H9 (cell line): ENCODE measurements at regions not wholly inside any gene's neighbourhood (a gene's known extent, or its start where the extent isn't known, plus 50 kb on each side); places are given as distances from the start of the nearest gene placed in this dataset.

Source experiments
- DNase-seq: peaks from one replicate; pipeline ENCODE4 v3.0.0-alpha.2; 2017
- H2AFZ ChIP-seq: one replicate; pipeline ENCODE4 v1.6.1; 2013; ENCODE audit warnings: mild to moderate bottlenecking, low read length, control low read depth, moderate library complexity
- H2AK5ac ChIP-seq: 2 replicates; pipeline ENCODE4 v1.6.1; 2013; ENCODE audit warnings: low read length, control low read depth, mixed read lengths; ENCODE audit not compliant: insufficient read length
- H2BK120ac ChIP-seq: one replicate; pipeline ENCODE4 v1.6.1; 2013; ENCODE audit warnings: low read depth, mild to moderate bottlenecking, low read length, control low read depth, inconsistent platforms; ENCODE audit not compliant: poor library complexity, severe bottlenecking
- H2BK12ac ChIP-seq: 2 replicates; pipeline ENCODE4 v1.6.1; 2013; ENCODE audit warnings: low read length, control low read depth, mixed read lengths, low read depth; ENCODE audit not compliant: insufficient read length
- H2BK15ac ChIP-seq: 2 replicates; pipeline ENCODE4 v1.6.1; 2013; ENCODE audit warnings: low read depth, low read length, control low read depth
- H2BK20ac ChIP-seq: one replicate; pipeline ENCODE4 v1.6.1; 2013; ENCODE audit warnings: low read depth, mild to moderate bottlenecking, low read length, control low read depth, inconsistent platforms; ENCODE audit not compliant: poor library complexity, severe bottlenecking
- H2BK5ac ChIP-seq: 2 replicates; pipeline ENCODE4 v1.6.1; 2013; ENCODE audit warnings: low read length, control low read depth, mixed read lengths; ENCODE audit not compliant: insufficient read length
- H3K14ac ChIP-seq: 2 replicates; pipeline ENCODE4 v1.6.1; 2013; ENCODE audit warnings: low read length, control low read depth; ENCODE audit not compliant: insufficient read depth
- H3K18ac ChIP-seq: 2 replicates; pipeline ENCODE4 v1.6.1; 2013; ENCODE audit warnings: low read depth, mild to moderate bottlenecking, mixed read lengths, low read length, control low read depth; ENCODE audit not compliant: insufficient read length
- H3K23ac ChIP-seq: 2 replicates; pipeline ENCODE4 v1.6.1; 2013; ENCODE audit warnings: low read length, control low read depth, mixed read lengths, low read depth; ENCODE audit not compliant: insufficient read length
- H3K23me2 ChIP-seq: 2 replicates; pipeline ENCODE4 v1.6.1; 2013; ENCODE audit warnings: low read depth, mild to moderate bottlenecking, mixed read lengths, low read length, control low read depth; ENCODE audit not compliant: insufficient read length, poor library complexity, severe bottlenecking
- H3K27ac ChIP-seq: 2 replicates; pipeline ENCODE4 v1.5.1; 2013; ENCODE audit warnings: low read length, control low read depth, mixed read lengths, low read depth; ENCODE audit not compliant: insufficient read length
- H3K27me3 ChIP-seq: 2 replicates; pipeline ENCODE4 v1.6.1; 2013; ENCODE audit warnings: low read length, control low read depth, inconsistent platforms; ENCODE audit not compliant: insufficient read depth
- H3K4ac ChIP-seq: 2 replicates; pipeline ENCODE4 v1.6.1; 2013; ENCODE audit warnings: low read depth, mild to moderate bottlenecking, control low read depth, inconsistent platforms, low read length, moderate library complexity
- H3K4me1 ChIP-seq: 2 replicates; pipeline ENCODE4 v1.6.1; 2013; ENCODE audit warnings: low read length, control low read depth, inconsistent platforms; ENCODE audit not compliant: insufficient read depth
- H3K4me2 ChIP-seq: 2 replicates; pipeline ENCODE4 v1.6.1; 2013; ENCODE audit warnings: low read length, control low read depth, mixed read lengths; ENCODE audit not compliant: insufficient read length, insufficient read depth
- H3K56ac ChIP-seq: 2 replicates; pipeline ENCODE4 v1.6.1; 2013; ENCODE audit warnings: low read depth, mild to moderate bottlenecking, mixed read lengths, low read length, control low read depth; ENCODE audit not compliant: insufficient read length
- H3K79me1 ChIP-seq: 2 replicates; pipeline ENCODE4 v1.6.1; 2013; ENCODE audit warnings: low read depth, mild to moderate bottlenecking, moderate library complexity, low read length, control low read depth, inconsistent platforms; ENCODE audit not compliant: insufficient read depth, poor library complexity, severe bottlenecking
- H3K79me2 ChIP-seq: 2 replicates; pipeline ENCODE4 v1.6.1; 2013; ENCODE audit warnings: low read length, control low read depth, inconsistent platforms; ENCODE audit not compliant: insufficient read depth
- H3K9ac ChIP-seq: 2 replicates; pipeline ENCODE4 v1.6.1; 2013; ENCODE audit warnings: low read length, control low read depth, mixed read lengths; ENCODE audit not compliant: insufficient read length; ENCODE audit errors: extremely low read depth
- H3K9me3 ChIP-seq: one replicate; pipeline ENCODE4 v1.6.1; 2013; ENCODE audit warnings: low read depth, low read length, inconsistent platforms; ENCODE audit not compliant: control insufficient read depth
- H3T11ph ChIP-seq: one replicate; pipeline ENCODE4 v1.6.1; 2013; ENCODE audit warnings: mild to moderate bottlenecking, low read length, control low read depth, inconsistent platforms
- H4K20me1 ChIP-seq: one replicate; pipeline ENCODE4 v1.6.1; 2013; ENCODE audit not compliant: control insufficient read depth, insufficient read length, insufficient read depth
- H4K5ac ChIP-seq: 2 replicates; pipeline ENCODE4 v1.6.1; 2013; ENCODE audit warnings: low read depth, mild to moderate bottlenecking, mixed read lengths, low read length, control low read depth; ENCODE audit not compliant: insufficient read length
- H4K8ac ChIP-seq: replicated peaks from 2 replicates; pipeline ENCODE4 v1.6.1; 2013; ENCODE audit warnings: low read length, control low read depth, mixed read lengths, low read depth; ENCODE audit not compliant: insufficient read length
- H4K91ac ChIP-seq: 2 replicates; pipeline ENCODE4 v1.6.1; 2013; ENCODE audit warnings: low read depth, mild to moderate bottlenecking, moderate library complexity, mixed read lengths, low read length, control low read depth; ENCODE audit not compliant: insufficient read length
- H3K27ac Mint-ChIP-seq, 3 experiments: 2 replicates in 2 of 3; 3 replicates in 1 of 3; pipeline ENCODE4 v1.8.0; 2020 to 2021; ENCODE audit warnings: mixed read lengths in 3 of 3, mild to moderate bottlenecking in 1 of 3, moderate library complexity in 1 of 3
- H3K27me3 Mint-ChIP-seq: 2 replicates; pipeline ENCODE4 v1.8.0; 2021; ENCODE audit warnings: low read depth, mild to moderate bottlenecking, moderate library complexity, mixed read lengths
- H3K36me3 Mint-ChIP-seq, 3 experiments: 2 replicates in 2 of 3; 3 replicates in 1 of 3; pipeline ENCODE4 v1.8.0; 2020 to 2021; ENCODE audit warnings: low read depth in 3 of 3, mixed read lengths in 3 of 3; ENCODE audit not compliant: insufficient read depth in 1 of 3
- H3K4me1 Mint-ChIP-seq, 2 experiments: 2 replicates each; pipeline ENCODE4 v1.8.0; 2020; ENCODE audit warnings: mixed read lengths in 2 of 2
- H3K4me3 Mint-ChIP-seq, 2 experiments: 2 replicates in 1 of 2; 3 replicates in 1 of 2; pipeline ENCODE4 v1.8.0; 2020 to 2021; ENCODE audit warnings: mild to moderate bottlenecking in 2 of 2, mixed read lengths in 2 of 2, moderate library complexity in 1 of 2
- H3K9me3 Mint-ChIP-seq, 2 experiments: 2 replicates in 1 of 2; 3 replicates in 1 of 2; pipeline ENCODE4 v1.8.0; 2020; ENCODE audit warnings: mild to moderate bottlenecking in 2 of 2, mixed read lengths in 2 of 2, moderate library complexity in 1 of 2
- CTCF ChIP-seq: fragments of 200-600 bp; sonication (generic); conservative IDR thresholded peaks from 3 replicates; pipeline ENCODE4 v1.8.0; 2021; ENCODE audit warnings: antibody characterized with exemption, mild to moderate bottlenecking

DNA sequence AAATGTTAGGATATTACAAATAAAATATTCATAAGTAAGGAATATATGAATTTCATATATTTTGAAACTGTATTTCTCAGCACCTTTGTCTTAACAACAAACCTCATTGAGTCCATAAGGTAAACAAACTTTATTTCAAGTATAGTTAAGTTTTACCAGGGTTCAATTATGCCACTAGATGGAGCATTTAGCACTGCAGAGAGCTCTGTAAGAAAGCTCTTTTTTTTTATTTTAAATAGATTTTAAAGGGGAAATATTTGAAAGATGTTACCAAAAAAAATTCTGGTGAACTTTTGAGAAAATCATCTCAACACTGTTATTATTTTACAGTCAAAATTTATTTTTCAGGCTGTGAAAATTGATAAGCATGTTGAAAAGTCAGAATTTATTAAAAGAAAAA lies 955.2 kb upstream of the EYS start:
- Histone ChIP-seq H3K4ac (no peak overlapping the region), H3K27me3 (no peaks in the 10 kb centered on the region), H3K79me1 (no peaks in the 10 kb centered on the region), H3K27ac (no peak overlapping the region), H3K9me3 (no peaks in the 10 kb centered on the region), H4K8ac (no peak overlapping the region), H2BK15ac (no peak overlapping the region), H2AK5ac (no peak overlapping the region), H3K9ac (no peak overlapping the region), H3K79me2 (no peaks in the 10 kb centered on the region), H3K56ac (no peak overlapping the region), H2BK120ac (no peak overlapping the region), H2BK20ac (no peak overlapping the region), H2AFZ (no peak overlapping the region), H3K18ac (no peak overlapping the region), H4K20me1 (no peaks in the 10 kb centered on the region), H4K91ac (no peak overlapping the region), H2BK12ac (no peak overlapping the region), H2BK5ac (no peak overlapping the region), H3K23me2 (no peaks in the 10 kb centered on the region), H3K23ac (no peak overlapping the region), H3K4me2 (no peak overlapping the region), H3T11ph (no peak overlapping the region), H3K14ac (no peak overlapping the region), H4K5ac (no peak overlapping the region), H3K4me1 (no peaks in the 10 kb centered on the region)
- no peaks in the 10 kb centered on the region for H3K27me3 Mint-ChIP-seq
- H3K4me3 Mint-ChIP-seq = no peak overlapping the region
- DNase-seq = no peak
- H3K36me3 Mint-ChIP-seq = no peaks in the 10 kb centered on the region
- peaks cover 10% of the 10 kb centered on the region in 2 experiments for H3K4me1 Mint-ChIP-seq
- no peak overlapping the region for H3K27ac Mint-ChIP-seq
- TF ChIP-seq CTCF = peak; percentile 71
- H3K9me3 Mint-ChIP-seq = peaks cover 0 to 2% of the 10 kb centered on the region in 2 experiments; a peak in 1 of 5 replicates
